ENCODE measurements at regions not wholly inside any gene's neighbourhood (a gene's known extent, or its start where the extent isn't known, plus 50 kb on each side); places are given as distances from the start of the nearest gene placed in this dataset.
"Not testable (repeated sequence)": the region's sequence is repeated elsewhere in the genome, so short reads cannot be mapped to it uniquely, and the experiment has no call there.

GRCh38 chrX:106363214-106363613 is 195.1 kb downstream of the PWWP3B start:
- DNase-seq (ENCODE audit: low read depth) = no peak

GRCh38 chrX:106378616-106379015 is 210.5 kb downstream of the PWWP3B start:
- DNase-seq (ENCODE audit: low read depth) = no peak

GRCh38 chrX:106391284-106391911 is 220.4 kb upstream of the RADX start:
- no peak for DNase-seq (ENCODE audit: low read depth)

- DNase-seq (ENCODE audit: low read depth) = no peak
These were observed 219.4 kb upstream of the RADX start for GRCh38 chrX:106392346-106392745.

- DNase-seq (ENCODE audit: low read depth) = no peak
These were observed 213.8 kb upstream of the RADX start for GRCh38 chrX:106397788-106398538.

GRCh38 chrX:106401965-106402559 is 209.7 kb upstream of the RADX start:
- DNase-seq (ENCODE audit: low read depth) = no peak

GRCh38 chrX:106404512-106404911 is 207.3 kb upstream of the RADX start:
- no peak for DNase-seq (ENCODE audit: low read depth)

GRCh38 chrX:106415276-106415895 is 196.4 kb upstream of the RADX start:
- no peak for DNase-seq (ENCODE audit: low read depth)

GRCh38 chrX:106436691-106437090 is 175.1 kb upstream of the RADX start:
- DNase-seq (ENCODE audit: low read depth) = no peak

GRCh38 chrX:106437407-106437806 is 174.4 kb upstream of the RADX start:
- DNase-seq (ENCODE audit: low read depth) = no peak

GRCh38 chrX:106450405-106450804 is 161.4 kb upstream of the RADX start:
- no peak for DNase-seq (ENCODE audit: low read depth)

- DNase-seq (ENCODE audit: low read depth) = no peak
These were observed 159.8 kb upstream of the RADX start for GRCh38 chrX:106451933-106452332.

- no peak for DNase-seq (ENCODE audit: low read depth)
These were observed 156.8 kb upstream of the RADX start for GRCh38 chrX:106454991-106455390.

GRCh38 chrX:106457802-106458201 is 154.0 kb upstream of the RADX start:
- no peak for DNase-seq (ENCODE audit: low read depth)

GRCh38 chrX:106467422-106467821 is 144.4 kb upstream of the RADX start:
- DNase-seq (ENCODE audit: low read depth) = no peak

- DNase-seq (ENCODE audit: low read depth) = no peak
These were observed 143.8 kb upstream of the RADX start for GRCh38 chrX:106467943-106468342.

GRCh38 chrX:106468433-106468832 is 143.3 kb upstream of the RADX start:
- no peak for DNase-seq (ENCODE audit: low read depth)

- DNase-seq (ENCODE audit: low read depth) = no peak
These were observed 131.9 kb upstream of the RADX start for GRCh38 chrX:106479920-106480319.

GRCh38 chrX:106481341-106481740 is 130.4 kb upstream of the RADX start:
- peak; percentile 26 for DNase-seq (ENCODE audit: low read depth)

GRCh38 chrX:106484233-106484632 is 127.5 kb upstream of the RADX start:
- DNase-seq (ENCODE audit: low read depth) = peak; percentile 1

- DNase-seq (ENCODE audit: low read depth) = not testable (repeated sequence)
These were observed 118.5 kb upstream of the RADX start for GRCh38 chrX:106493210-106493816.

GRCh38 chrX:106499473-106499872 is 112.3 kb upstream of the RADX start:
- DNase-seq (ENCODE audit: low read depth) = no peak

Measured in activated T-cell treated with anti-CD3 and anti-CD28 coated beads for 24 hours (primary cell).